ENCODE measurements at regions not wholly inside any gene's neighbourhood (a gene's known extent, or its start where the extent isn't known, plus 50 kb on each side); places are given as distances from the start of the nearest gene placed in this dataset.

GRCh38 chr19:5234412-5234811, 106.2 kb downstream of the PTPRS start:
- no peak for DNase-seq

GRCh38 chr19:5232798-5233505, 107.7 kb downstream of the PTPRS start:
- no peak for DNase-seq

- no peak for DNase-seq
Measured at GRCh38 chr19:5231857-5232678, 108.5 kb downstream of the PTPRS start.

- DNase-seq = no peak
Measured at GRCh38 chr19:5230730-5231555, 109.7 kb downstream of the PTPRS start.

- no peak for DNase-seq
Measured at GRCh38 chr19:5229778-5230335, 110.8 kb downstream of the PTPRS start.

- no peak for DNase-seq
Measured at GRCh38 chr19:5228932-5229777, 111.5 kb downstream of the PTPRS start.

GRCh38 chr19:5228490-5228889, 112.1 kb downstream of the PTPRS start:
- no peak for DNase-seq

- no peak for DNase-seq
Measured at GRCh38 chr19:5225486-5226345, 114.9 kb downstream of the PTPRS start.

GRCh38 chr19:5224480-5224879, 116.1 kb downstream of the PTPRS start:
- DNase-seq = no peak

- DNase-seq = no peak
Measured at GRCh38 chr19:5222821-5223321, 117.7 kb downstream of the PTPRS start.

- DNase-seq = no peak
Measured at GRCh38 chr19:5222178-5222577, 118.4 kb downstream of the PTPRS start.

- no peak for DNase-seq
Measured at GRCh38 chr19:5220866-5221265, 119.7 kb downstream of the PTPRS start.

GRCh38 chr19:5220361-5220760, 120.3 kb downstream of the PTPRS start:
- no peak for DNase-seq

- no peak for DNase-seq
Measured at GRCh38 chr19:5219551-5220304, 120.9 kb downstream of the PTPRS start.

GRCh38 chr19:5218963-5219530, 121.6 kb downstream of the PTPRS start:
- no peak for DNase-seq

- no peak for DNase-seq
Measured at GRCh38 chr19:5218255-5218855, 122.3 kb downstream of the PTPRS start.

GRCh38 chr19:5217171-5217570, 123.4 kb downstream of the PTPRS start:
- no peak for DNase-seq

- DNase-seq = no peak
Measured at GRCh38 chr19:5216141-5216847, 124.3 kb downstream of the PTPRS start.

GRCh38 chr19:5215431-5215830, 125.2 kb downstream of the PTPRS start:
- DNase-seq = no peak
